HG03066 (cell line): ENCODE measurements at regions not wholly inside any gene's neighbourhood (a gene's known extent, or its start where the extent isn't known, plus 50 kb on each side); places are given as distances from the start of the nearest gene placed in this dataset.
"Not testable (repeated sequence)": the region's sequence is repeated elsewhere in the genome, so short reads cannot be mapped to it uniquely, and the experiment has no call there.

Experiments
- ATAC-seq: cut with Tn5 transposase; IDR thresholded peaks from one replicate; pipeline ENCODE4 v1.9.1; 2021; ENCODE audit warnings: low read depth; ENCODE audit not compliant: unreplicated experiment

DNA sequence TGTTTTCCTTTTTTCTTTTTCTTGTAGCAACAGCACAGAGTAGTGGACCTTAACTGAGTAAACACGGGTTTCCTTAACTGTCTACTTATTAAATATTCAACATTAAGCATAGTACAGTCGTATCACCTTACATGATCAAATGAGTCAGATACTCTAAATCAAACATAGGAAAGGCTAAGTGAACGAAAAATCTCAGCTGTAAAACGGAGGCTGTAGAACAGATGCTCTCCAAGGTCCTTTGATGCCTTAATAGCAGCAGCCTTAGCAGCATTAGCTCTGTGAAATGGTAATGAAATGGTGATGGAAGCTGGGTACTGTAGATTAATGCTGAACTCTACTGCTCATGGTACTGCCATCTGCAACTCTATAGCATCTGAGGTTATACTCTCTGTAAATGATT lies 1433.3 kb upstream of the C9orf72 start:
- no peak for ATAC-seq

DNA sequence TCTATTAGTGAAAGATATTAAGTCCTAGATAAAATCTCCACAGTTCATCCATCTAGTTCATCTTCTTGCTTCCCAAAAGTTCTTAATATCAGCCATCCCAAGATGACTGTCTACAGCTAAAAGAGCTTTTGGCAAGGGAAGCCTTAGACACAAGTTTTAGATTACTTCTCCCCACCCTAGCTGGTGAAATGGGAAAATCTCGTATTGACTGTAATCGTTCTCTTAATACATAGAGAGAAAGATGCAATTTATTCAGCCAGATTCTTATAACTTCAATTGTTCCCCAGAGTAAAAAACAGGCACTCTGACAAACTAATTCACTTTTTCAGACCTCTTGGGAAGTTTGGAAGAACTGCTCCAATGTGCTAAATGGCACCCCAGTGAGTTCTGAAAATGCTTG lies 1439.6 kb upstream of the C9orf72 start:
- no peak for ATAC-seq

DNA sequence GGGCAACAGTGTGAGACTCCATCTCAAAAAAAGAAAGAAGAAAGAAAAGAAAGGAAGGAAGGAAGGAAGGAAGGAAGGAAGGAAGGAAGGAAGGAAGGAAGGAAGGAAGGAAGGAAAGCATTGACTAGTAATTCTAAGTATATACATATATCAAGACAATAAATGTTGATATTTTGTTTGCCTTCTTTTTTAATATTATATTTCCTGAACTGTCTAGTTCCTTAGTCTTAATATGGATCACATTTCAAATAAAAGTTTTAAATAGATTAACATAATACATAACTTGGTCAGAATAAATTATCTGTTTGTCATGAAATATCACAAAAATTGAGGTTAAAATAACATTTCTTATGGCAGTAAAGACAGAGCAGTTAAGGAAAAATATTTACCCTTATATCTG lies 1448.4 kb upstream of the C9orf72 start:
- no peak for ATAC-seq

DNA sequence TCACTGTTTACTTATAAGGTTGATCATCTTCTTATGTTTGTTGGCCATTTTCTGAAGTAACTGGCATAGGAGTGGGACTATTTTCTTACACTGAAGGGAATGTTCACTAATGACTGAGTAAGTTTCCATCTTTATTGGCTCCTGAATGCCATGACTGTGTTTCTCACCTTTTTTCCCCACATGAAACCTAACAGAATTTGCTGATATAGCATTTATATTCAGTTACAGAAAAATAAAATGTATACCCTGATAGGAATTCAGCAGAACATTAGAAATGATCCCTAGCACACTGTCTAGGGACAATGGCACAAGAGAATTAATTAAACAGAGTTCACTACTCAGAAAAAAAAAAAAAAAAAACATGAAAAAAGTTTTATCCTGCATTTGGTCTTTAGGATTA lies 1465.1 kb upstream of the C9orf72 start:
- no peak for ATAC-seq

DNA sequence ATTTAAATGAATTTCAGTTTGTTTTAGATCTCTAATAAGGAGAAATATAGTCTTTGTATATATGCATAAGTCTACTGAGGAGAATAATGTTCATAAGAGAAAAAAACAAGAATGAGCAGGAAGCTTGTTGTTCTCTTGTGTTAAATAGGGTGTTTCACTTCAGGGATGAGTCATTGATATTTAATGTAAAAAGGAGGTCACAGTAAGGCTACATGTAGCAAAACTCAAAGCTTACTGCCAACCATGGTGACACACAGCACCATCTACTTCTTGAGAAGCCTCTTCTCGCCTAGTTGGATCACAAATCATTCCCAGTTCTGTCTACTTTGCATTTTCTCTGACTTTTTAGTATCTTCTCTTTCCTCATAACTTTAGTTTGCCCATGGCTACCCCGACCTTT lies 1466.0 kb upstream of the C9orf72 start:
- ATAC-seq, result no peak

DNA sequence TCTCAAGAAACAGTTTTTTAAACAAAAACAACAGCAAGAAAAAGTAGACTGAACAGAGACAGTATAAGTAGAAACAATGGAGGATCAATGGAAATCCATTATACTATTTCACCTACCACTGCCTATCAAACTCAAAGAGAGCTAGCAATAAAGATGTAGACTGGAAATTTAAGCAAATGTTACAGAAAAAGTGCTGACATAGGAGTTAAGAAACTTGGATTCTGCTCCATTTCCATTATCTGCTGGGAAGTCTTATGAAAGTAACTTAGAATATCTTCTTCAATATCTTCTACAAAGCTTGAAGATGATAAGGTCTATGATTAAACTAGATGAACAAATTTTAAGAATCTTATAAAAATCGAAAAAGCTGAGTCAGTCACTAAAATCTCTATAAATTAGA lies 1469.8 kb upstream of the C9orf72 start:
- no peak for ATAC-seq

DNA sequence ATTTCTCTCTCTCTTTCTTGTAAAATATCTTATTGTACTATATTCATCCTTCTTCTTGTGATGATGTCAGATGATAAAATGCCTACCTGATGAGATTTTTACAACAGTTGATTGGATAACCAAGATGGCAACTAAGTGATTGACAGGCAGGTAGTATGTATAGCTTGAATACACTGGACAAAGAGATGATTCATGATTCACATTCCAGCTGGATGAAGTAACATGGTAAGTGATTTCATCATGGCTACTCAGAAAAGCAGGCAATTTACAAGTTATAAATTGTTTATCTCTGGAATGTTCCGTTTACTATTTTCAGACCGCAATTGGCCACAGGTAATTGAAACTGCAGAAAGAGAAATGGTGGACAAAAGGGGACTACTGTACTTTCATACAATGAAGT lies 1471.7 kb upstream of the C9orf72 start:
- no peak for ATAC-seq

DNA sequence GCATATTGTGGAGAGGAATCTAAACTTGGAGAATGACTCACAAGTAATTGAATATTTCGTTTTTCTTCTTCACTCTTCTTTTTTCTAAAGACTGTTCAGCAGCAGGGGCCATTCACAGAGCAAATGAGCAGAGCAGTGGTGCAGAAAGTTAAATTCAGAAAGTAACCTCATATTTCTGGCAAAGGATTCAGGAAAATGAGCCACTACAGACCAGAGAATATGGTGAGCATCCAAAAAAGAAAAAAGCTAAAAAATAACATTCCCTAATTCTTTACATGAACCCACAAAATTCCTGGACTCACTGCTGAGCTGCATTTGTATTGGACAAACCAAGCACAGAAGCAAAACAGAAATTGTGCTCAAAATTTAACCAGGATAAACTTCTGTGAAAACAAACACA lies 1486.8 kb upstream of the C9orf72 start:
- no peak for ATAC-seq

DNA sequence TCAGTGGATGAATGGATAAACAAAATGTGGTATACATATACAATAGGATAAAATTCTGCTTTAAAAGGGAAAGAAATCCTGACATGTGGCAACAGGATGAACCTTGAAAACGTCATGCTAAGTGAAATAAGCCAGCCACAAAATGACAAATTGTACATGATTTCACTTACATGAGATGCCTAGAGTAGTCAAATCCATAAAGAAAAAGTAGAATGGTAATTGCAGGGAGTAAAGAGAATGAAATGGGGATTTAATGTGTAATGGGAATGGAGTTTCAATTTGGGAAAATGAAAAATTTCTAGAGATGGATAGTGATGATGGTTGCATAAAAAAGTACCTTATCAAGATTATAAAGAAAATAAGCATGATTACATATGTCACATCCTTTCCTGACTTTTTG lies 1489.2 kb upstream of the C9orf72 start:
- no peak for ATAC-seq

DNA sequence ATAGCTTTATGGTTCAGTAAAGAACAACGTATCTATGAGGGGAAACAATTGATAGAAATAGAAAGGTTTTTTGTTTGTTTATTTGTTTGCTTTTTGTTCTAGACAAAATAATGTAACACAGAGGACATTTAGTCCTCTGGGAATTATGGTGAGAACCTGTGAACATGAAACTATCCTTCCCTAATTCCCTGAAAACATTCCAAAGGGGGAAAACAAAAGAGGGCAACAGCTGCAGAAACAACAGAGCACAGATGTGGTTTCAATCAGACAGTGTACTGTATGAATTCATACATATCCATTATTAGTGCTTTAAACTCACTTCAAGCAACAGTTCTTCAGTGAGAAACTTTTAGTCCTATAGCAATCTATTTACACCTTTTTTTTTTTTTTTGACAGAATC lies 1489.8 kb upstream of the C9orf72 start:
- ATAC-seq, result no peak

DNA sequence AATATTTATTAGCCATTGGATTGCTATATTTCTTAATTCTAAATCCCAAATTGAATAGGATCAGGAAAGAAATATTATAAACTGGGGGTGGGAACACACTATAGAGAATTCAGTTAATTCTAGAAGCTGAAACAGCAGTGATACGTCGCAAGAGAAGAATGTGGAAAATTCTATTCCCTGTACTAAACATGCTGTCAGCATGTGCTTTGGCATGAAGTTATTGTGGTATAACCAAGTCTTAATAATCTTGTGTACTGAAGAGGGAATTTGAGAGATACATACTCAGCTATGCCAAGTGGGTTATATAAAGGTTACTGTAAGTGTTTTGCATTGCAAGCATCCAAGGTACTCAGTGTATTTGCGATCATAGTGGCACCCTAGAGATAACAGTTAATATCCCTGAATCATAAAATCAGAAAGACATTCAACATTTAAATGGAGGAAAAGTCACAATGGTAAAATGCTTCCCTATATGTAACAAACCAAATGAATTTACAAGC lies 1492.9 kb upstream of the C9orf72 start:
- ATAC-seq, result no peak

DNA sequence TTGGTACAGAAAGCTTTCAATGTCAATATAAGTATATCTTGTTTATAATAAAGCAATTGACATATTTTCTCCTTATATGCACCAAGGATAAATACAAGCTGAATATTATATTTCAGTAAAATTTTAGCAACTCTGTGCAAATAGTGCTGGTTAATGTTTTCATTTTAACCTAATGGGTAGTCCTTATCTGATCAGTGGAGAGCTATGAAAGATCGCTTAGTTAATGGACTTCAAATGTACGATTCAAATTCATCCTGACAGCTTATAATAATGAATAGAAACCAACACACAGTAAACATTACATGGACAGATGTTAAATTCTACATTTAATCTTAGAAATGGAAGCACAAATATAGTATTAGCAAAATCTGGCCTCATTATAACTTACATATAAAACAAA lies 1495.2 kb upstream of the C9orf72 start:
- no peak for ATAC-seq

DNA sequence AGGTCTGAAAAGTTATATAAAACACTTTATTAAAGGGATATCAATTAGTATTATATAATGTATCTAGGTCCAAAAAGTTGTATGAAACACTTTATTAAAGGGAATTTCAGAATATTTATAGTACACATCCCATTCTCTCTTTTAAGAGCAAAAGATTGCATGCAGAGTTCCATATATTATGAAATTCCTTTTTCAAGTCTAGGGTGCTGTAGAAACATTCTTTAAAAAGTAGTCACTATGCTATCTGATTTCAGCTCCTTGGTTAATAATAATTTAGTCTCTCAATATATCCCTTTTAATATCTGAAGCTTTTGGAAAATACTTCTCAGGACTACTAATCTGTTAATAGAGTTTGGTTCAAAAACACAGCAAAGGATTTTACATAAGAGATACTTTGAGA lies 1496.1 kb upstream of the C9orf72 start:
- no peak for ATAC-seq

DNA sequence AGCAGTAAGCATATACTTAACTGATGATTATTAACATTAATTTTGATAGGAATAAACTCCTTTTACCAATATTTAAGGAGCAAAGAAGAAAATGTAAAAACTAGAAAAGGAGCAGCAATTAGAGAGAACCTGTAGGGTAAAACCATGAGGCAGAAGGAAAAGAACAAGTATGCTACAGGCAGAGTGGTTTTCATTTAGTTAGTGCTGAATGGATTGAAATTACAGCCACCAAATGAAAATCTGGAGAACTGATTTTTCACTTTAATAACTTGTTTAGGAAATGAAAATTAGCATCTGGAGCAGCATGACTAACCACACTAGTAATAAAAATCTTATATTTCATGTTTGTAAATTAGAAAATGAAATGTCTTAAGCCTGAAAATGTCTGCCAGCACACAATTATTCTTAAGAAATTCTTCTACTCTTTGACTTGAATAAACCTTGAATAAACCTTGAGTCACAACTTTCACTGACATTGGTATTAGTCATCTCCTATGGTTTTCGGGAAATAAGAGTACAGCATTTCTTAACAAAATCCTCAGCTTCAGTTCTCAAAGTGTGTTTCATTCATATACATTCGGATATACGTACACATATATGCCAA lies 1504.9 kb upstream of the C9orf72 start:
- no peak for ATAC-seq

DNA sequence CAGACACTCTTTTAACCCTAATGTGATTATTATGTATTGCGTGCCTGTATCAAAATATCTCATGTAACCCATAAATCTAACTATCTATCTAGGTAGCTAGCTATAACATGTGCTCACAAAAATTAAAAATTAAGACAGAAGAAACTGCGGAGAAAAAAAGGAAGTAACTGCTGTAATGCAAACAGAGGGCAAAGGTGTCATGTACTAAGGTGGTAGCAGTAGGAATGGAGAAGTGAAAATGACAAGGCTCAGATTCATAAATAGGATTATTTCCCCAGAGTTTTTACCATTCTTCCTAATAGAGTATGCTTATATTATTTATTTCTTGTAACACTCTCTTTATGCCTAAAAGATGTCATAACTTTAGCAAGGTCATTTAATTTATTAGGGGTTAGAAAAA lies 1527.5 kb upstream of the C9orf72 start:
- no peak for ATAC-seq

DNA sequence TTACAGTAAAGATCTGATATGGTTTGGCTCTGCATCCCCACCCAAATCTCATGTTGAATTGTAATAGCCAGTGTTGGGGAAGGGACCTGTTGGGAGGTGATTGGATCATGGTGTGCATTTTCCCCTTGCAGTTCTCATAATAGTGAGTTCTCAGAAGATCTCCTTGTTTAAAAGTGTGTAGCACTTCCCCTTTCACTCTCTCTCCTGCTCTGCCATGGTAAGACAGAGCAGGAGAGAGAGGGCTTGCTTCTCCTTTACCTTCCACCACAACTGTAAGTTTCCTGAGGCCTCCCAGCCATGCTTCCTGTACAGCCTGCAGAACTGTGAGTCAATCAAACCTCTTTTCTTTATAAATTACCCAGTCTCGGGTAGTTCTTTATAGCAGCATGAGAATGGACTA lies 1530.9 kb upstream of the C9orf72 start:
- not testable (repeated sequence) for ATAC-seq

DNA sequence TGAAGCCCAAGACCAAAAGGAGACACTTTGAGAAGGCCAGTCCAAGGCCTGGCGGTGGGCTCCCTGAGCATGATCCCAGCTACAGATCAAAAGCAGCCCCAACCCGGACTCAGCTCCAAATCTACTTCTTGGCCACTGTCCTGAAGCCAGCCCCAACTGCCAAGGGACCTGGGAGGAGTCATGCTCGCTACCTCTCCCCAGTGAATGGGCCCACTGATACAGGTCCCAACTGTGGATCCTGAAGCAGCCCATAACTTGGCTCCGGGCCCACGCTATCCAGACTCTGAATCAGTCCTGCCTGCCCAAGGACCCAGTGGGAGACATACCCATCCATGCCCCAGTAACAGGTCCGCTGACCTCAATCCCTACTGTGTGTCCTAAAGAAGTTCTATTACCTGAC lies 1545.3 kb upstream of the C9orf72 start:
- ATAC-seq, result no peak

DNA sequence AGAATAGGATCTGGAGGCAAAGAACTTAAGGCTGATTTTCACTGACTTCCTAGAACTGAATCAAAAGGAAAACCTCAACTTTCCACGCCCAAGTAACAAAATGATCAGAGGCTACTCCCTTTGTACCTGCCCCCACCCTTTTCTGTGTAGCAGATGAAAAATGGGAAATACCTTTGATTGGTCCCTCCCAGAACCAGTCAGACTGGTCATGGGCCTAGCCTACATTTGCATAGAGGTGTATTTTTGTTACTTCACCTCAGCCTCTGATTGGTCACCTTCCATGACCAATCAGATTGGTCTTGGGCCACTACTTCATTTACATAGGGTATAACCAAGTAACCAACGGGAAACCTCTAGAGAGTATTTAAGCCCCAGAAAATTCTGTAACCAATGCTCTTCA lies 1553.5 kb upstream of the C9orf72 start:
- ATAC-seq, result no peak

DNA sequence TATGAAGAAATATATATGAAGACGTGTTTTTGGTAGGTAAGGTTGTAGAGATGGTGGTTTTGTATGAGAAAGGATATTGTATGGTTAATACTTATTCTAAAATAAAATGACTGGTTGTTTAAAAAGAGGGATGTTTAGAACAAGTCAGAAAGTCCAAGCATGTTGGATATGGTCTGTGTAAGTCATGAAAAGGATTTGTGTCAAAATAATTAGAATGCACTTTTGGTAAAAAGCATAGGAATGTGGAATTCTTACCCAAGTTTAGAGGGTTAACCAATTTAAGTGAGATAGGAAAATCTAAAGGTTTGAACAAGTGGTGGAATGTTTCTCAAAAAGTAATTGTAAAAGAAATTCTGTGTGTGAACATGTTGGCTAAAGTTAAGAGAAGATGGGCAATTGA lies 1556.5 kb upstream of the C9orf72 start:
- ATAC-seq, result no peak

DNA sequence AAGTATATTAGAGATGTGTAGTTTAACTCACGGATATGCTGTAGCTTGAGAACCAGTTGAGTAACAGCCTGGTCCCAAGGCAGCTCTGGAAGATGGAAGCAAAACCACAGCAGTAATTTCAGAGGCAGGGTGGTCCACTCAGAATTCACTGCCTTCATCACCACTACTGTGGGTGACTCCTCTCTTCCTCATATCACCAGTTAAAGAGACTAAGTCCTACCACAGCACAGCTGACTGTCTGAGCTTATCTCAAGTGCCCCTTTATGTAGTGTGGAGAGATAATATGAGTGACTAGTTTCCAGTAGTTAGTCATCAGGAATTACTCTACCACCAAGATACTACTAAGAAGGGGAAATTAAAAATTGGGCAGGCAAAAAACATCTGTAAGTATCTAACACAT lies 1571.2 kb upstream of the C9orf72 start:
- no peak for ATAC-seq

DNA sequence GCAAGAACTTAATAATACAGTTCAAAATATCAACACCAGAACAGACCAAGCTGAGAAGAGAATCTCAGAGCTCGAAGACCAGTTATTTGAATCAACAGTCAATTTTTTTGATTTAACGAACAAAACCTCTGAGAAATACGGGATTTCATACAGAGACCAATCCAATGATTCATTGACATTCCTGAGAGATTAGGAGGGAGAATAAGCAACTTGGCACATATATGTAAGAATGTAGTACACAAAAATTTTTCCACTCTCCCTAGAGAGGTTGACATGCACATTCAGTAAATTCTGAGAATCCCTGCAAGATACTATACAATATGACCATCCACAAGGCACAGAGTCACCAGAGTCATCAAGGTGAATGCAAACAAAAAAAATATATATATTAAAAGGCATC lies 1577.3 kb upstream of the C9orf72 start:
- no peak for ATAC-seq

DNA sequence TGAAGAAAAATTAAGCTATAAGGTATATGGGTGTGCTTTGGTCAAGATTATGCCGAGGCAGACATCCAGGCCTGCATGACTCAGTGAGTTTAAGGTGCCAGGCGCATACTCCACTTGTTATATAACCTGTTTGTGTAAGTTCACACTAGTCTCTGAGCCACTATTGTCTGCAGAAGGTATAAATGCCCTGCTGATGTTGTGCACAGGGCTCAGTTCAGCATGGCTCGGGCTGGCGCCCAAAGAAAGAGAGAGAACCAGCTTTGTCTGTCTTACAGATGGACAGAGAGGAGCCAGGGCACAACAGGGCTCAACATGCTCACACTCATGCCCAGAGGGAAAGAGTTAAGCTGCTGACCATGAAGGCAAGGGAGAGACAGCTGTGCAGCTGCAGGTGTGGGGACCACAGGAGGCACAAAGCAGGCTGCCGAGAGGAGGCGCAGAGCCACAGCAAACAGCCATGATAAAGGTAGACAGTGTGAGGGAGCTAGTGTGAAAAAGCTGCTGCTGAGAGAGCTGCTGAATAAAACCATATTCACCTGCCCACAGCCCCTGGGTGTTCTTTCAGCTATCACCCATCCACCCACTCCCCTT lies 1587.6 kb upstream of the C9orf72 start:
- ATAC-seq, result no peak

DNA sequence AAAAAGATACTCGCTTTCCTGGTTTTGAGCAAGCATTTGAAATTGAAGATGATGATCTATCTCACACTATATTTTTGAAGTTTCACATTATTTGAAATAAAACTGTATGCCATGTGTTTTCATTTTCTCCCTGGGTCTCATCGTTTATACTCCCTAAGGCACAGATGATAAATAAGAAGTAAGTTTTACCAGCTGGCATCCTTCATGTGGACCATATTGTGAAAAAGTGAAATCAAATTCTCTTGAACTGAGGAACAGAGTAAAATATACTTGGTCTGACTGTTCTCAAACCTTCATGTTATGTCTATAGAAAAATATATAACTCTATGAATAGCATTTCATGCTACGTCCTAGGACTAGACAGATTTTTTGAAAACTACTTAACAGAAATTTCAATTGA lies 1600.9 kb upstream of the C9orf72 start:
- ATAC-seq, result no peak
